ENCODE measurements at regions not wholly inside any gene's neighbourhood (a gene's known extent, or its start where the extent isn't known, plus 50 kb on each side); places are given as distances from the start of the nearest gene placed in this dataset.

DNA sequence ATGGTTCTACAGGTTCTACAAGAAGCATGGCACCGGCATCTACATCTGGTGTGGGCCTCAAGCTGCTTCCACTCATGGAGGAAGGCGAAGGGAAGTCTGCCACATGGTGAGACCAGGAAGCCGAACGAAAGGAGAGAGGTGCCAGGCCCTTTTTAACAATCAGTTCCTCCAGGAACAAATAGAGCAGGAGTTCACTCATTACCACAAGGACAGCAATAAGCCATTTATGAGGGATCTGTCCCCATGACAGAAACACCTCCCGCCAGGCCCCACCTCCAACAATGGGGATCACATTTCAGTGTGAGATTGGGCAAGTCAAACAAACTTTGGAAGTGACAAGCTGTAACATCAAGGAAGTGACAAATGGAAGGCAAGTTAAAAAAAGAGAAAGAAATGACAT, 95.5 kb upstream of the PTPN3 start:
- no peak for DNase-seq (ENCODE audit: extremely low read depth, low read depth)

GRCh38 chr9:109597496-109597895, 99.4 kb upstream of the PTPN3 start:
- DNase-seq (ENCODE audit: extremely low read depth, low read depth): no peak

DNA sequence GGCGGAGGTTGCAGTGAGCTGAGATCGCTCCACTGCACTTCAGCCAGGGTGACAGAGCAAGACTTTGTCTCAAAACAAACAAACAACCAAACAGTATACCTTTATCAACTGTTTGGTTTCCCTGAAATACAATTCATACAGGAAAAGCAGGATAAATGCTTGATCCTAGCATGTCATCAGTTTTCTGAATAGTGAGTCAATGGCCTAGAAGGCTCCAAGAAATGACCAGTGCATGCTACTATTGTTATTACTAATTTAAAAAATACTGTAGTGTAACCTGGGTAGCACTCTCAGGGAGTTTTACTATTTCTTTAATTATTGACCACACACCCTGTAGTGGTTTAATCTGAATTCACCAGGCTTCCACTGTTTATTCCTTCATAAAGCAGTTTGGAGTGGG, 101.0 kb upstream of the PTPN3 start:
- DNase-seq (ENCODE audit: extremely low read depth, low read depth): no peak

DNA sequence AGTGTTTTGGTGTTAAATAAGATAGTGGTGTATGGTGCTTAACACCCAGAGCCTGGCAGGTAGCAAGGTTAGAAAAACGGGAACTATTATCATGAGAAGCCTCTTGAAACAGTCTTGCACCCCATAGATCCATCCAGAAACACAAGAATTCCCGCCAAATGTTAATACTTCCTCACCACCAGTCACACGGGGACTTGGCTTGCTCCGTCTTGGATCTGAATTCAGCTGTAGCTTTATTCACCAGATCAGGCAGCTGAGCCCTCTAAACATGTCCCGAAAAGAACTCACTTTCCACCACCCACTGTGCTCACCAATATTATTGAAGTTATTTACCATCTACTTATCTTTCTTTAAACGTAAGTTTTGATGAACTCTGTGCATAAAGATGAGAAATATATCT, 101.6 kb upstream of the PTPN3 start:
- DNase-seq (ENCODE audit: extremely low read depth, low read depth): no peak

- no peak for DNase-seq (ENCODE audit: extremely low read depth, low read depth)
These were observed 102.0 kb upstream of the PTPN3 start for GRCh38 chr9:109600142-109600541.

- DNase-seq (ENCODE audit: extremely low read depth, low read depth): no peak
These were observed 103.1 kb upstream of the PTPN3 start for GRCh38 chr9:109601181-109601580.

GRCh38 chr9:109602987-109603386, 104.9 kb upstream of the PTPN3 start:
- DNase-seq (ENCODE audit: extremely low read depth, low read depth): no peak

DNA sequence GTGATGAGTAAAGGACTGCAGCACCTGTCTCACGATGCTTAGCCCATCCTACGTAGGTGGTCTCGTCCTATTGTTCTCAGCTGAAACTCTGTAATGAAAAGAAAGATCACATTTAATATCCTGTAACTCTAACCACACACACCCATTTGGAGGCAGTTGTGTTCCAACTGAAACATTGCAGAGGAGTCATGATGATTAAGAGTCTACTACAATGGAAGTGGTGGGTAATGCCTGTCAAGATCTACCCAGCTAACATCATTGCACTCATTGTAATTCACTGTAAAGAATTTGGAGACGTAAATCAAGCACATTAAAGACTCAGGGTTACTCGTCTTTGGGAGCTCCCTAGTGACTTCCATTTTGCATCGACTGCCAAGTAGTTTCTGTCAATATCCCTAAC, 106.0 kb upstream of the PTPN3 start:
- DNase-seq (ENCODE audit: extremely low read depth, low read depth): no peak

- no peak for DNase-seq (ENCODE audit: extremely low read depth, low read depth)
These were observed 106.7 kb upstream of the PTPN3 start for GRCh38 chr9:109604781-109605180.

DNA sequence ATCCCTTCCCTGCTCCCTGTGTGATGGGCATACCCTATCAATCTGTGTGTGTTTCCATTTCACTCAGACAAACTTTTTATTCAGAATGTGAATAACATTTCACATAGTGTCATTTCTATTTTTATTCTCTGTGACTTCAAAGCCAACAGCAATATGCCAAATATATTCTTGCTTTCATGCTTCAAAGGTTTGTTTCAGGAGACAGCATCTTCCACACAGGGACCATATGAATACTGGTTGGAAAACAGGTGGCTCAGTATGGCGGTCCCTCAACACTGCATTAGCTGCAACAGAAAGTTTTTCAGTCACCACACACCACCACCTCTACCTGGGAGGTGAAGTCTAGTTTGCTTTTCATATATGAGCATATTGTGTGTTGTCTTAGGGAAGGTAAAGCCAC, 111.0 kb upstream of the PTPN3 start:
- no peak for DNase-seq (ENCODE audit: extremely low read depth, low read depth)

- no peak for DNase-seq (ENCODE audit: extremely low read depth, low read depth)
These were observed 118.5 kb upstream of the PTPN3 start for GRCh38 chr9:109616571-109617120.

DNA sequence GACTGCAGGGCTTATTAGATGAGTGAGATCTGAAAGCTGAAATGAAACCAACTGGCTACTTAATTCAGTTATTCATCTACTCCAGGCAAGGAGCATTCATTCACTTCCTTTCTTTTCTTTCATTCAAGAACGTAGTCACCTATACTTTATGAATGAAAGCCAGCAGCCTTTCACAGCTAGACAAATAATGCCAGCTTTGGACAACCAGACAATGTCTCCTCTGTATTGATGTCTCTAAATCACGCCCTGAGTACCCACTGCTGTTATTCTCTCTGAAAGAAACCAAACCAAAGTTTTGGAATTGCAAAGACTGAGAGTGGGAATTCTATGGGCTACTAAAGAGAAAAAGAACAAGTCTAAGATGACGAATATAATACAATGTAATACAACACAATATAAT, 121.2 kb upstream of the PTPN3 start:
- DNase-seq (ENCODE audit: extremely low read depth, low read depth): no peak

GRCh38 chr9:109624143-109624542, 126.0 kb upstream of the PTPN3 start:
- no peak for DNase-seq (ENCODE audit: extremely low read depth, low read depth)

GRCh38 chr9:109624896-109625295, 126.8 kb upstream of the PTPN3 start:
- no peak for DNase-seq (ENCODE audit: extremely low read depth, low read depth)

DNA sequence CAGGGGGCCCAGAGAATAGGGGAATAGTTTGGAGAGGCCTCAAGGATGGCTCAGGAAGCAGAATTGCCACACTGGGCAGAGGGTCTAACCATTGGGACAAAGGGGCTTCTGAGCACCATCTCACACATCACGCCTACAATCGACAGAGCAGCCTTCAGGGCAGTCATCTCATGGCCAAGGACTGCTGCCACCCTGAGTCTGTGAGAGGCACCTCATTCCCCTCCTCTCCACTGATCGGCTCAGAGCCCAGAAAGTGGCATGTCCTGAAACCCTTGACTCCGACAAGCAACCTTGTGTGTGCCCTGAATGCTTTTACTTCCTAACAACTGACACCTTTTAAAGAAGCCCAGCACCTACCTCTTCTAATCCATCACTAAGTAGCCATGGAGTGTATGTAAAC, 128.9 kb upstream of the PTPN3 start:
- DNase-seq (ENCODE audit: extremely low read depth, low read depth): no peak

GRCh38 chr9:109629615-109630014, 131.5 kb upstream of the PTPN3 start:
- DNase-seq (ENCODE audit: extremely low read depth, low read depth): no peak

DNA sequence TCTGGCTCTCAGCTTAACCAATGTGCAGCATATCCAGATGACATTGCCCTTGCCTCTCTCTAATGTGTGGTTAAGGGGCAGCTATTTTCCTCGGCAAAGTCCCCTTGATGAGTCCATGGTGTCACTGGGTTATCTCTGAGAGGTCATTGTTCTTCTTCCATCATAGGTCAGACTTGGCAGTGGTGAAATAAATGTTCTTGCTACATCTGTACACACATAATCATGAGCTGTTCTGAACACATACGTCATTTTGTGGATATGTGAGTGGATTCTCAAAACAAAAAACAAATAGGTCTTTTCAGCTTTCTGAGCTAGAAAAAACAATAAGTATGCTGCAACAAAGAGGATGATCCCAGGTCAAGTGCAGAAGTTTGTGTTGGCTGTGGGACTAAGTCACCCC, 134.7 kb upstream of the PTPN3 start:
- DNase-seq (ENCODE audit: extremely low read depth, low read depth): no peak

- peak; percentile 25 for DNase-seq (ENCODE audit: extremely low read depth, low read depth)
These were observed 140.1 kb upstream of the PALM2AKAP2 start for GRCh38 chr9:109639674-109640579.

GRCh38 chr9:109640580-109641371, 139.2 kb upstream of the PALM2AKAP2 start:
- DNase-seq (ENCODE audit: extremely low read depth, low read depth): peak; percentile 8

DNA sequence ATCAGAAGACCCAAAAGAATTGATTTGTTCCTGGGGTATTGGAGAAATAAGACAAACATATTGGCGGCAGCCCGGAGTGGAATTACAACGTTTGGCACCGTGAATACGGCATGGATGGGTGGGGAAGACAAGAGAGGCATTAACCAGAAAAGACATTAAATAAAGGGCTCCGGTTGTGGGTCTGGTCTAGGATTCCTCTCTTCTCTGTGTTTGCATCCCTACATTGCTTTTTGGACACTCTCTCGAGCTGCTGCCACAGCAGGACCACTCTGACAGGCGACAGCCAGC, 138.7 kb upstream of the PALM2AKAP2 start:
- DNase-seq (ENCODE audit: extremely low read depth, low read depth): no peak

GRCh38 chr9:109652112-109652511, 127.9 kb upstream of the PALM2AKAP2 start:
- no peak for DNase-seq (ENCODE audit: extremely low read depth, low read depth)

DNA sequence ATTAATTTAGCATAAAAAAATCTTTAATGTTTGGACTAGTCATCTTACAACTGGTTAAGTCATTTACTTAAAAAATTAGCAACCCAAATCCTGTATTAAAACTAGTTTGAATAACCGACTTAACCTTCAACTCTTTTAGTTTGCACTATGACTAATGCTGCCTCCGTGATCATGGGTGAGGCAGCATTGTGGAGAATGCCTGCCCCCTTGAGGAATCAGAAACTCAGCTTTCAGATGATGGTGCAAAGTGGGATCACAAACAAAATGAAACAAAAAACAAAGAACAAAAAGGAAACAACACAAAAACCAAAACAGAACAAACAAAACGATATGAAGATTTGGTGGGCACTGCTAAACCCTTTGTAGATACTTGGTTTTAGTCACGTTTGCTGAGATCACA, 127.0 kb upstream of the PALM2AKAP2 start:
- peak; percentile 32 for DNase-seq (ENCODE audit: extremely low read depth, low read depth)

Measured in NCI-H460 (cell line).